ENCODE measurements at regions not wholly inside any gene's neighbourhood (a gene's known extent, or its start where the extent isn't known, plus 50 kb on each side); places are given as distances from the start of the nearest gene placed in this dataset.

GRCh38 chr15:79522656-79523055 lies 90.5 kb downstream of the MINAR1 start:
- Histone ChIP-seq H3K4me1 (no peaks in the 10 kb centered on the region), H3K4me3 (ENCODE audit: low read depth, low read length) (no peak overlapping the region), H3K36me3 (ENCODE audit: control insufficient read depth, insufficient read depth, low read length) (no peaks in the 10 kb centered on the region), H3K27ac (no peak overlapping the region), H3K9ac (no peak overlapping the region), H3K27me3 (ENCODE audit: control insufficient read depth, insufficient read depth, low read length) (no peaks in the 10 kb centered on the region), H3K9me3 (ENCODE audit: control insufficient read depth, low read length) (no peaks in the 10 kb centered on the region), H2AFZ (no peak overlapping the region), H3K79me2 (no peaks in the 10 kb centered on the region), H3K4me2 (ENCODE audit: low read length) (no peak overlapping the region)
- TF ChIP-seq CTCF (IDR thresholded peaks at IDR 0.05) = no peak

GRCh38 chr15:79523266-79523665 lies 91.1 kb downstream of the MINAR1 start:
- no peaks in the 10 kb centered on the region for H3K27me3 ChIP-seq (ENCODE audit: control insufficient read depth, insufficient read depth, low read length)
- no peak overlapping the region for H3K9ac ChIP-seq
- H3K4me3 ChIP-seq (ENCODE audit: low read depth, low read length) = no peak overlapping the region
- H2AFZ ChIP-seq = no peak overlapping the region
- no peaks in the 10 kb centered on the region for H3K4me1 ChIP-seq
- H3K27ac ChIP-seq = no peak overlapping the region
- no peaks in the 10 kb centered on the region for H3K9me3 ChIP-seq (ENCODE audit: control insufficient read depth, low read length)
- no peaks in the 10 kb centered on the region for H3K36me3 ChIP-seq (ENCODE audit: control insufficient read depth, insufficient read depth, low read length)
- TF ChIP-seq CTCF (IDR thresholded peaks at IDR 0.05) = no peak
- H3K79me2 ChIP-seq = no peaks in the 10 kb centered on the region
- H3K4me2 ChIP-seq (ENCODE audit: low read length) = no peak overlapping the region

GRCh38 chr15:79524531-79524930 lies 92.4 kb downstream of the MINAR1 start:
- Histone ChIP-seq H3K79me2 (no peaks in the 10 kb centered on the region), H3K9ac (no peak overlapping the region), H3K36me3 (ENCODE audit: control insufficient read depth, insufficient read depth, low read length) (no peaks in the 10 kb centered on the region), H3K4me2 (ENCODE audit: low read length) (no peak overlapping the region), H2AFZ (no peak overlapping the region), H3K4me3 (ENCODE audit: low read depth, low read length) (no peak overlapping the region), H3K9me3 (ENCODE audit: control insufficient read depth, low read length) (no peaks in the 10 kb centered on the region), H3K27ac (no peak overlapping the region), H3K27me3 (ENCODE audit: control insufficient read depth, insufficient read depth, low read length) (no peaks in the 10 kb centered on the region), H3K4me1 (no peaks in the 10 kb centered on the region)
- no peak for TF ChIP-seq CTCF (IDR thresholded peaks at IDR 0.05)

- H3K9ac ChIP-seq = no peak overlapping the region
- H3K9me3 ChIP-seq (ENCODE audit: control insufficient read depth, low read length) = no peaks in the 10 kb centered on the region
- no peak overlapping the region for H3K27ac ChIP-seq
- H3K79me2 ChIP-seq = no peaks in the 10 kb centered on the region
- no peaks in the 10 kb centered on the region for H3K36me3 ChIP-seq (ENCODE audit: control insufficient read depth, insufficient read depth, low read length)
- TF ChIP-seq CTCF (IDR thresholded peaks at IDR 0.05) = no peak
- no peak overlapping the region for H3K4me3 ChIP-seq (ENCODE audit: low read depth, low read length)
- no peaks in the 10 kb centered on the region for H3K4me1 ChIP-seq
- no peak overlapping the region for H2AFZ ChIP-seq
- no peaks in the 10 kb centered on the region for H3K27me3 ChIP-seq (ENCODE audit: control insufficient read depth, insufficient read depth, low read length)
- no peak overlapping the region for H3K4me2 ChIP-seq (ENCODE audit: low read length)
Observed at GRCh38 chr15:79526376-79526775, 94.2 kb downstream of the MINAR1 start.

DNA sequence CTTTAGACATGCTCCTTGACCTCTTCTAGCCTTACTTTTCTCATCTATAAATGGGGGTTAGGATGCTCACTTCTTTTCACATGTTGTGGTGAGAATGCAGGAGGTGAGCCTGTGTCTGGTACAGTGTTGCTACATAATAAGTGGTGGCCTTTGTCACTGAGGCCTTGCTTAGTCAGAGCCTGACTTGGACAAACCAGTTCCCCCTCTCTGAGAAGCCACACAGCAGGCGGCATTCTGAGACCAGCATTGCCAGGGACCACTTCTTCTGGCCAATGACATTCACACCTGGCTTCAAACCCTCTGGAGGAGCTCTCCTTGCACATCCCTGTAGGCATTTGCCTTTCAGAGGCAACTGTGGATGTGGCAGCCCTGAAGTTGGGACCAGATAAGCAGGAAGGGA lies 95.7 kb downstream of the MINAR1 start:
- Histone ChIP-seq H3K4me1 (no peaks in the 10 kb centered on the region), H3K27me3 (ENCODE audit: control insufficient read depth, insufficient read depth, low read length) (no peaks in the 10 kb centered on the region)

More for the DNA sequence above, 95.7 kb downstream of the MINAR1 start:
- no peak for TF ChIP-seq CTCF (IDR thresholded peaks at IDR 0.05)
- Histone ChIP-seq H3K4me3 (ENCODE audit: low read depth, low read length) (no peak overlapping the region), H3K36me3 (ENCODE audit: control insufficient read depth, insufficient read depth, low read length) (no peaks in the 10 kb centered on the region), H3K27ac (no peak overlapping the region), H3K79me2 (no peaks in the 10 kb centered on the region), H3K9ac (no peak overlapping the region), H3K4me2 (ENCODE audit: low read length) (no peak overlapping the region), H2AFZ (no peak overlapping the region), H3K9me3 (ENCODE audit: control insufficient read depth, low read length) (no peaks in the 10 kb centered on the region)

Data from parathyroid adenoma (tissue), 2 donors.